Activated naive CD8-positive, alpha-beta T cell treated with anti-CD3 and anti-CD28 coated beads, Interleukin-2, amount 50 U/mL, for 24 hours (primary cell): ENCODE measurements at regions not wholly inside any gene's neighbourhood (a gene's known extent, or its start where the extent isn't known, plus 50 kb on each side); places are given as distances from the start of the nearest gene placed in this dataset.

Experiments
- ATAC-seq: fragments of 150-1000 bp; cut with Tn5 transposase; one replicate; pipeline ENCODE4 v1.10.0; 2021
- DNase-seq: peaks from one replicate; pipeline ENCODE4 v3.0.0; 2021
- H3K27ac Mint-ChIP-seq: one replicate; pipeline ENCODE4 v1.8.0; 2021; ENCODE audit warnings: mild to moderate bottlenecking, mixed read lengths
- H3K27me3 Mint-ChIP-seq: one replicate; pipeline ENCODE4 v1.8.0; 2021; ENCODE audit warnings: mixed read lengths
- H3K36me3 Mint-ChIP-seq: one replicate; pipeline ENCODE4 v1.8.0; 2021; ENCODE audit warnings: low read depth, mixed read lengths
- H3K4me1 Mint-ChIP-seq: one replicate; pipeline ENCODE4 v1.8.0; 2021; ENCODE audit warnings: mixed read lengths
- H3K4me3 Mint-ChIP-seq: one replicate; pipeline ENCODE4 v1.8.0; 2021; ENCODE audit warnings: mild to moderate bottlenecking, moderate library complexity, mixed read lengths
- H3K9me3 Mint-ChIP-seq: one replicate; pipeline ENCODE4 v1.8.0; 2021; ENCODE audit warnings: mixed read lengths

DNA sequence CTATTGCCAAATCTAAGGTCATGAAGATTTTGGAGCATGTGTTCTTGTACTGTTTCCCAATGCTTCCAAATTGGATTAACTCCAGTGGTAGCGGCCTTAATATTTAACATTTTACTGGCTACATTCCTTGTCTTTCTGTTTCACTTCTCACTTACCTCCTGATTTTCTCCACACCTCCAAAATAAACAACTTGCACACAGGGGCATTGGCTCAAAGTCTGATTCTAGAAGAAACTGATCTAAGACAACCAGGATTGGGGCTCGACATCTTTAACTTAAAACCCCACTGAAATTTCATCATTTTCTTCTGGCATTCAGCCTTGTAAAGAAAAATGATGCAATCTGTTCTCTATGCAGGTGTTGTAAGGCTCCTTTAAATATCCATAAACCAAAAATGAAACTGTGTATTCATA, 557.9 kb upstream of the ID4 start:
- Mint-ChIP-seq H3K27me3 (no peaks in the 10 kb centered on the region), H3K4me1 (no peaks in the 10 kb centered on the region), H3K27ac (no peak overlapping the region), H3K4me3 (no peak overlapping the region), H3K36me3 (no peaks in the 10 kb centered on the region), H3K9me3 (no peaks in the 10 kb centered on the region)
- DNase-seq (no peak), ATAC-seq (no peak)

DNA sequence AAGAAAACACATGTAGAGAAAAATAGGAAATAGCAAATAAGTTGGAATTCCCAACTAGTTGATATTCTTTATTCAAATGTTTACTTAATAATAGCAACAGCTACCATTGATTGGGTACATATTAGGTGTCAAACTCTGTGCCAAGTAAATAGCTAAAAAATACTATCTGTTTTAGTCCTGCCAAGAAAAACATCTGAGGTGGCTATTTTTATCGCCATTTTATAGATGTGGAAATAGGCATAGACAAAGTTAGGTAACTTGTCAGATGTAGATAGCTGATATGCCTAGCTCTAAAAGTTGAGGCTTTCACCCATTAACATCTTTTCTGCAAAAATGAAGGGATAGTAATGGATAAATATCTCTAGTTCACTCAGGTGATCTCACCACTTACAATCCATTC, 549.2 kb upstream of the ID4 start:
- H3K27ac Mint-ChIP-seq, result no peak overlapping the region
- H3K36me3 Mint-ChIP-seq, result no peaks in the 10 kb centered on the region
- H3K27me3 Mint-ChIP-seq, result no peaks in the 10 kb centered on the region
- H3K4me1 Mint-ChIP-seq, result no peaks in the 10 kb centered on the region
- no peaks in the 10 kb centered on the region for H3K9me3 Mint-ChIP-seq
- H3K4me3 Mint-ChIP-seq, result no peak overlapping the region
- ATAC-seq, result no peak
- no peak for DNase-seq

DNA sequence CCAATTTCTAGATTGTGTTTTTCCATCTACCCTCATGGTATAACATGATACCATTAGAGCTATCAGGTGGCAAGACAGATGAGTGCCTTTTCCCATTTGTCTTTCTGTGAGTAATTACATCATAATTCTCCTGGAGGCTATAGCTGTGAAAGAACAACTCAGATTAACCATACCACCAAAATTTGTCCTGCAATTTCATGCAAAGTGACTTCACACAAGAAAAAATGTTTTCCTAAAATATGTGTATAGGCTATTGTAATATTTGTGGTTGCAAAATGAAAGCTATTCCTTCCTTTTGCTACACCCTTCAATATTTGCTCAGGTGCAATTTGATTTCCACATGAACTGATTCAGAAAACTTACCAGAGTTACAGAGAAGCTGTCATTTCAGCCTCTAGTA, 547.7 kb upstream of the ID4 start:
- Mint-ChIP-seq H3K36me3 (no peaks in the 10 kb centered on the region), H3K4me1 (no peaks in the 10 kb centered on the region), H3K27ac (no peak overlapping the region), H3K4me3 (no peak overlapping the region), H3K9me3 (no peaks in the 10 kb centered on the region), H3K27me3 (no peaks in the 10 kb centered on the region)
- DNase-seq (no peak), ATAC-seq (no peak)

DNA sequence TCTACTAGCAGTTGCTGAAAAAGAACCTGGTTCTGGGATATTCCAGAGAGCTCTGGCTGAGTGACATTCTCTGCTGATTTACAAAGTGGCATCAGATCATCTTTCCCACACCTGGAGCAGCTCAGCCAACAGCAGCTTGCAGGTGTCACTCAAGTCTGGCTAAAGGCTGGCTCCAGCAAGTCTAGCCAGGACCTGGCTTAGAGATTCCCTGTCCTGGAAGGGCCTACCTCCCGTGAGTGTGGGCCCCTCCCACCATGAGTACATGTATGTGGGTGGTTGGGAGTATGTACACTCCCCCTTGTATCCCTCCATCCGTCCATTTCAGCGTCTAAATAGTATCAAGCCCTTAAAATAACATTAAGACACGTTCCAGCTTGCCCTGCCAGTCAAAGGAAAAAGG, 539.3 kb upstream of the ID4 start:
- Mint-ChIP-seq H3K27ac (no peak overlapping the region), H3K4me3 (no peak overlapping the region), H3K27me3 (no peaks in the 10 kb centered on the region), H3K4me1 (no peaks in the 10 kb centered on the region), H3K36me3 (no peaks in the 10 kb centered on the region), H3K9me3 (peaks cover 9% of the 10 kb centered on the region)
- no peak for DNase-seq
- ATAC-seq, result no peak

DNA sequence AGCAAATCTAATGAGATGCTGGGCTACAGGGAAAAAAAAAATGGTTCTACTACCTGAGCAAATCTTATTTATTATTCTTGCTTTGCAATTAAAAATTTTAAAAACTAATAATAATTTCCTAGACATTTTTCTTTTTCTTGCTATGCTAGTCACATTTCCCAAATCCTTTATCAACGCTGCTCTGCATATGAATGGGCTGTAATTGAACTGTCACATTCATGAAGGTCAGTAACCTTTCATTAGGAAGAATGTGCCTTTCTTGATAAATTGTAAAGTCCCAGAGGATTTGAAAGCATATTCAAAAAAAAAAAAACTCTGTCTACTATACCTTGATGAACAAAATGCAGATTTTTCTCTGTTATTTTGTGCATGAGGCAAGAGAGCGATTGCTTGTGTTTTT, 538.7 kb upstream of the ID4 start:
- H3K27me3 Mint-ChIP-seq, result no peaks in the 10 kb centered on the region
- H3K27ac Mint-ChIP-seq, result no peak overlapping the region
- no peak overlapping the region for H3K4me3 Mint-ChIP-seq
- DNase-seq (no peak), ATAC-seq (no peak)
- no peaks in the 10 kb centered on the region for H3K4me1 Mint-ChIP-seq
- H3K9me3 Mint-ChIP-seq, result peaks cover 9% of the 10 kb centered on the region
- no peaks in the 10 kb centered on the region for H3K36me3 Mint-ChIP-seq

DNA sequence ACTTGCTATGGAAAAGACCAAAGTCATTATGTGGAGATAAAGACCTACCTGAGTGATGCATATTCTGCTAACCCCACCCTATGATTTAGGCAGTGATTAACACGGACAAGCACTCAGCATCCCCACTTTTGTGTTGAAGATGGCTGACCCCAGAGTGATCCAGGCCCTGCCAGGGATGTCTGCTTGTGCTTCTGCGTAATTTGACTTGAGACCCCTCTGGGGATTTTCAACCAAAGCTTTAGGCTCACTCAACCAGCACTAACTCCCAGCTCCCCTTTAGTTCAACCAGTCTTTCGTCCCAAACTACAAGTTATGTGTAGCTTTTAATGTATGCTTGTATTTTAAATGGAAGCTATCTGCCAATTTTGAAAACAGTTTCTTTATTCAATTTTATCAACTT, 538.0 kb upstream of the ID4 start:
- H3K4me3 Mint-ChIP-seq, result no peak overlapping the region
- no peaks in the 10 kb centered on the region for H3K36me3 Mint-ChIP-seq
- no peak overlapping the region for H3K27ac Mint-ChIP-seq
- H3K27me3 Mint-ChIP-seq, result no peaks in the 10 kb centered on the region
- DNase-seq (no peak), ATAC-seq (no peak)
- H3K4me1 Mint-ChIP-seq, result no peaks in the 10 kb centered on the region
- H3K9me3 Mint-ChIP-seq, result peaks cover 9% of the 10 kb centered on the region

DNA sequence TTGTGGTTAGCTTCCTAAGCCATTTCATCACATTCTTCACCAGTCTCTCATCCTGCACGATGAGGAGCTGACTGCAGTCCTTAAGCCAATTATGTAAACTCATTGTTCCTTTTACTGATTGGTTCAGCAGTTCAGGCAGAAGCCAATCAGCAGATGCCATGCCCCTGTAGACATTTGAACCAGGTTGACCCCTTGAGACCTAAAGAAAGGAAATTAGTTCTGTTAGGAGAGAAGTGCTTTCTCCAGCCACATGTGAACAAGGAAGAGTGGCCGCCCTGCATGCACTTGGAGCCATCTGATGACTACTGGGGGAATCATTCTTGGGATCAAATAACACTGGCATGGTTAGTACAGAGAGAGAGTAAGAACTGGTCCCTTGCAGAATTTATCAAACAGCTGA, 535.2 kb upstream of the ID4 start:
- Mint-ChIP-seq H3K27me3 (no peaks in the 10 kb centered on the region), H3K4me3 (no peak overlapping the region), H3K9me3 (peaks cover 9% of the 10 kb centered on the region), H3K27ac (no peak overlapping the region), H3K36me3 (no peaks in the 10 kb centered on the region), H3K4me1 (no peaks in the 10 kb centered on the region)
- no peak for DNase-seq
- ATAC-seq, result no peak

DNA sequence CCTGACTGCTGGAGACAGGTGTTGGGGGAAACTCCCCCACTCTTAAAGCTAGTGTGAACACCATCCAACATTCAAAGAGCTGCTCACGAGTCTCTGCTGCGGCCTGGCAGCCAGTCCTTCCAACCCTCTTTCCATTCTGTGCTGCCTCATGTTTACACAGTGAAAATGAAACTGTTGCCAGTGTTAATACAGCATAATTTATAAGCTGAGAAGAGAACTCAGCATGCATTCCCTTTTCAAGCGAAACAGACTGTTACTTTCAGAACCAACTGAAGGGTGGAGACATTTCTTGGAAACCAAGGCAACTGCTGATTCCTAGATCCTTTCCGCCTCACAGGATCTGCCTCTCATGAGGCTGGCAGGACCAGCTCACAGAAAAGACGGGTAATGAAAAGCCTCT, 533.8 kb upstream of the ID4 start:
- Mint-ChIP-seq H3K4me3 (no peak overlapping the region), H3K27ac (no peak overlapping the region), H3K36me3 (no peaks in the 10 kb centered on the region), H3K27me3 (no peaks in the 10 kb centered on the region), H3K4me1 (no peaks in the 10 kb centered on the region), H3K9me3 (peaks cover 9% of the 10 kb centered on the region)
- ATAC-seq (no peak), DNase-seq (no peak)

DNA sequence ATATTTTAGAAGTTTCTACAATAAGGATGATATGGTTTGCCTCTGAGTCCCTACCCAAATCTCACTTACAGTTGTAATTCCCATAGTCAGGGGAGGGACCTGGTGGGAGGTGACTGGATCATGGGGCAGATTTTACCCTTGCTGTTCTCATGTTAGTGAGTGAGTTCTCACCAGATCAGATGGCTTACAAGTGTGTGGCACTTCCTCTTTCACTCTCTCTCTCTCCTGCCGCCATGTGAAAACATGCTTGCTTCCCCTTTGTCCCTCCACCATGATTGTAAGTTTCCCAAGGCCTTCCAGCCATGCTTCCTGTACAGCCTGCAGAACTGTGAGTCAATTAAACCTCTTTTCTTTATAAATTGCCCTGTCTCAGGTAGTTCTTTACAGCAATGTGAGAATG, 527.5 kb upstream of the ID4 start:
- no peak for DNase-seq
- Mint-ChIP-seq H3K27me3 (no peaks in the 10 kb centered on the region), H3K27ac (no peak overlapping the region)

DNA sequence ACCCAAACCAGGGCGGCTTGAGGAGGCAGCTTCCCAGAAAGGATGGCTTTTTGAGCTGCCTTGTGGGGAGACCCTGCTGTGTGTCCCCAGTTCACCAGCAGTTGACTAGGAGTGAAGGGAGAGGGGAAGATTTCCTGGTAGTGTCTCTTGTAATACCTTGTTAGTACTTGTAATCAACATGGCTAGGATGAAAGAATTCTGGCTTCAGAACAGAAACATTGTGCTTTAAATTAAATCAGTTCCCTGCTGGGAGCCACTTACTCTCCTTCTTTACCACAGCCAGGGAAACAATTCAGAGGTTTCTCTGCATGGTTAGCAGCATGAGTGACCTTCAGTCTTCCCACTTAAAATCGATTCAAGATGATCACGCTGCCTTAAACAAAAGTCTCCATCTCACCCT, 525.4 kb upstream of the ID4 start:
- Mint-ChIP-seq H3K4me1 (no peaks in the 10 kb centered on the region), H3K27me3 (no peaks in the 10 kb centered on the region), H3K9me3 (peaks cover 26% of the 10 kb centered on the region), H3K27ac (no peak overlapping the region), H3K36me3 (no peaks in the 10 kb centered on the region), H3K4me3 (no peak overlapping the region)
- DNase-seq, result no peak
- ATAC-seq, result no peak

More for the DNA sequence above, 527.5 kb upstream of the ID4 start:
- no peaks in the 10 kb centered on the region for H3K36me3 Mint-ChIP-seq
- ATAC-seq, result no peak
- no peaks in the 10 kb centered on the region for H3K4me1 Mint-ChIP-seq
- H3K9me3 Mint-ChIP-seq, result peaks cover 20% of the 10 kb centered on the region
- H3K4me3 Mint-ChIP-seq, result no peak overlapping the region

DNA sequence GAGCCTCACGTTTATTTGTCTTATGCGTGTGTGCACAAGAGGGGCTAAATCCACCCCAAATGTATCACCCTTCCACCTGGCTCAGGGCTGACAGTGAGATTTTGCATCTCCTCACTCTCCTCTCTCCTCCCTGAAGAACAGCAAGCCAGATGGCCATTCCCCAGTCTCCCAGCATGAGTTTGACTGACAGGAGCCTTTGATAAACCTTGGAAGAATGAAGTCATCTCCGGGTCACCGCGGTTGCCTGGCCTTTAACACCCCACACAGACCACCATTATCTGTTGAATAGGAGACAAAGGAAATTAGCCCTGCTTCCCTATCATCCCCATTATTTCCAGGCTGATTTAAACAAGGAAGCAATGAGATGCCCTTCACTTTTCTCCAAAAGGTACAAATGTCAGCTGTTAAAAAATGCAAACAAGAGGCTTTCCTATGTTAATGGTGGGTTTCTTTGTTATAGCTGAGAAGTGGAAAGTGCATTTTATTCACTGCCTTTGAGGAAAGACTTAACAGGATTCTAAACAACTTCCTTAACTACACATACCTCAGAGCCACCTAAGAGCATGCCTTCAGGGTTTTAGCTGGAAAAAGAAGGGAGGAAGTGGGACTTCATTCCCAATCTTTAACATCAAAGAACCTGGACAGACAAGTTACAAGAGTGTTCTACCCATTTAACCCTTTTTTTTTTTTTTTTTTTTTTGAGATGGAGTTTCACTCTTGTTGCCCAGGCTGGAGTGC, 524.8 kb upstream of the ID4 start:
- no peak for ATAC-seq
- H3K4me3 Mint-ChIP-seq, result no peak overlapping the region
- no peaks in the 10 kb centered on the region for H3K4me1 Mint-ChIP-seq
- H3K27me3 Mint-ChIP-seq, result no peaks in the 10 kb centered on the region
- DNase-seq, result no peak
- peaks cover 26% of the 10 kb centered on the region for H3K9me3 Mint-ChIP-seq
- H3K27ac Mint-ChIP-seq, result no peak overlapping the region
- H3K36me3 Mint-ChIP-seq, result no peaks in the 10 kb centered on the region

DNA sequence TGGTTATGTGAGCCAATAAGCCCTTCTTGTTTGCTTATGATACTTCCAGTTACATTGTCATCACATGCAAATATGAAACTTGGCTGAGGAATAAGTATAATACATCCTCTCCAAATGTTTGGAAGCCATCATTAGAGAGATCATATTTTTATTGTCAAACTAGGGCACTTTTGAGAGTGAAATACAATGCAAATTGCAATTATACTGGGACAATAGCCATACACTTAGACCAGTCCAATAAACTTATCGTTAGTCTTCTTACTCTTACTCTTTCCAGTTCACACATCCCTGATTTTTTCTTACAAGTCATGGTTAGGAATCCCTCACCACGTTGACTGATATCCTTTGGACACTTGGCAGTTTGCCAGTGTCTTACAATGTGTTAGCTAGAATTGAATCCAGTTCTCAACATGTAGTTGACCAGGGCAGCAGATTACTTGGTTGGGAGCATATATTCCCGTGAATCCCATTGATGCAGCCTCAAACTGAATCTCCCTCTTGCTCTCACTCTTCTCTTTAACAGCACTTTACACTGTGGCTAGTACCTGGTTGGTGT, 519.7 kb upstream of the ID4 start:
- no peaks in the 10 kb centered on the region for H3K27me3 Mint-ChIP-seq
- ATAC-seq, result no peak
- H3K4me1 Mint-ChIP-seq, result no peaks in the 10 kb centered on the region

DNA sequence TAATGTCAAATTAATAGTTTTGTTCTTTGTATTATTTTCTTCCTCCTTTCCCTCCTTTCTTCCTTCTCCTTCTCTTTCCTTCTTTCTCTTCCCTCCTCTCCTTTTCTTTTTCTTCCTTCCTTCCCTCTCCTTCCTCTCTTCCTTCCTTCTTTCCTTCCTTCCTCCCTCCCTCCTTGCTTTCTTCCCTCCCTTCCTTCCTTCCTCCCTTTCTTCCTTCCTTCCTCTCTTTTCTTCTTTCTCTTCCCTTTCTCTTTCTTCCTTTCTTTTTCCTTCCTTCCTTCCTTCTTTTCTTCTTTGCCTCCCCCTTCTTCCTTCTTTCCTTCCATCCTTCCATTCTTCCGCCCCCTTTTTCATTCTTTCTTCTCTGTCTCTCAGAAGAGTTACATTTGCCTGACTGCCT, 518.2 kb upstream of the ID4 start:
- no peaks in the 10 kb centered on the region for H3K4me1 Mint-ChIP-seq
- no peaks in the 10 kb centered on the region for H3K36me3 Mint-ChIP-seq
- peaks cover 21% of the 10 kb centered on the region for H3K9me3 Mint-ChIP-seq
- no peak overlapping the region for H3K27ac Mint-ChIP-seq
- DNase-seq (no peak), ATAC-seq (no peak)
- no peaks in the 10 kb centered on the region for H3K27me3 Mint-ChIP-seq
- no peak overlapping the region for H3K4me3 Mint-ChIP-seq

More for the DNA sequence above, 519.7 kb upstream of the ID4 start:
- peaks cover 21% of the 10 kb centered on the region for H3K9me3 Mint-ChIP-seq
- no peak overlapping the region for H3K27ac Mint-ChIP-seq
- H3K36me3 Mint-ChIP-seq, result no peaks in the 10 kb centered on the region
- no peak for DNase-seq
- H3K4me3 Mint-ChIP-seq, result no peak overlapping the region

DNA sequence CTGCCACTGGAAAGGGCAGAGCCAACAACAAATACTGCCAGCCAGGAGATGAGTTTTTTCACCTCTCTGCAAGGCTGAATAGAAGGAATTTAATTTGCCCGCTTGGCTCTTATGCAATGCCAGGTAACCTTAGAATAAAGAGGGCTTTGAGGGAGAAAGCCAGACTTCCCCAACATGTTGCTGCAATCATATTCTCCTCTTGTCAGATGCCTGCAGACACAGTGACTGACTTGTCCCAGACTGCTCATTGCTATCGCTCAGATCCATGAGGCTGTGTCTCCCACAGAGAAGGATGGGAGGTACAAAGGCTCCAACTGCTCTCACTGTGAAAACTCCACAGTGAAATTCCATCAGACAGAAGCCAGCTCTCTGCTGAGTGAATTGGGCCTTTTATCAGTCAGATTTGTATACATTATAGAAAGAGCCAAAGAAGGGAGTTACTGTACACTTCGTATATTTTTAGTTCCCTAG, 517.0 kb upstream of the ID4 start:
- Mint-ChIP-seq H3K36me3 (no peaks in the 10 kb centered on the region), H3K27ac (no peak overlapping the region), H3K9me3 (peaks cover 18% of the 10 kb centered on the region), H3K4me3 (no peak overlapping the region), H3K4me1 (no peaks in the 10 kb centered on the region), H3K27me3 (no peaks in the 10 kb centered on the region)
- ATAC-seq, result no peak
- DNase-seq, result no peak

DNA sequence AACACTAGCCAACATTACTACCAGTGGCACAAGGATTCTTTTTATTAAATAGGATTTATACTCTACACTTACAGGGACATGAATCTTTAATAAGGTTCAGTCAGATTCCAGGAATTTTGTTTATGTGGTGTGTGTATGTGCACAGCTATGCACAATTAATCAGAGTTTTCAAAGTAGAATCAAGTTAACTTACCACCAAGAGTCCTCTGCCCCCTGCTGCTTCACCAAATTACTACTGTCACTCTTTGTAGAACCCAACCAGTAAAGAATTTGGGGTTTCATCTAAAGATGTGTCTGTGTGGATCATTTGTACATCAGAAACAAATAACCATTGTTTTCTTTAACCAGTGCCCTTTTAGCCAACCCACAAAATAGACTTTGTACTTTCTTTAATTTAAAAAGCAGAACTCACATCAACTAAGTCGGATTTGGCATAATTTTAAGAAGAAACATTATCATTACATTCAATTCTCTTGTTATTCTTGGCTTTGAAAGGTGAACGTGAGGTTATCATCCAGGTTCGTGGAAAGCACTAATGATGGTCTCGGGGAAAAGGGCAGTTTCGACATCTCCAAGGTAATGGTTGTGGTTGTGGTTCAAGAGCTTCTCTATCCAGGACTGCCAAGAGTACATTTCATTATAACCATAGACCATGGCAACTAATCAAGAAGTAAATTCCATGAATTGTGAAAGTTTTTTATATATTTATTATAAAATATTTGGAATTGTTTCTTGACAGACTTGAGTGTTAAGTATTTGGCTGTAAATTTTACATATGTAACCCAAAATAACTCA, 514.3 kb upstream of the ID4 start:
- H3K36me3 Mint-ChIP-seq, result no peaks in the 10 kb centered on the region
- no peaks in the 10 kb centered on the region for H3K27me3 Mint-ChIP-seq

More for the DNA sequence above, 514.3 kb upstream of the ID4 start:
- H3K4me1 Mint-ChIP-seq, result no peaks in the 10 kb centered on the region
- ATAC-seq (no peak), DNase-seq (no peak)
- H3K4me3 Mint-ChIP-seq, result no peak overlapping the region
- peaks cover 12% of the 10 kb centered on the region for H3K9me3 Mint-ChIP-seq
- H3K27ac Mint-ChIP-seq, result no peak overlapping the region
